ENCODE measurements at regions not wholly inside any gene's neighbourhood (a gene's known extent, or its start where the extent isn't known, plus 50 kb on each side); places are given as distances from the start of the nearest gene placed in this dataset.

DNA sequence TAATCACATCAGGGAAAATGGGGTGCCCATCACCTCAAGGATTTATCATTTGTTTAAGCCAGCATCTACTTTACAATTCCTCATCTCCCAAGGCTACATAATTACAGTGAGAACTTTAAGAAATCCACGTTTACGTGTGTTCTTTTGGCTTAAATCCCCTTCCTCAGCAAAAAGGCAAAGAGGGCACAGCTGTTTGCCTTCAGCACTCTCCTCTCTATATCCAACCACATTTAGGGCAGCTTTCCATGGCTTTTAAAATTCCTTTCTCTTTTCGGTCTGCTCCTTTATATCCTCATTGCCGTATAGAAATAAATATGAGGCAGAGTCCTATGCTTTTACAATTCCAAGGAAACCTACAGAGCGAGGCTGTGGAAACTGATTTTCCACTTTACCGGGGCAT, 175.9 kb downstream of the EMP1 start:
- no peaks in the 10 kb centered on the region for H3K9me3 ChIP-seq (replicated peaks; ENCODE audit: control insufficient read depth, insufficient read depth, low read length)
- H3K9ac ChIP-seq (ENCODE audit: control insufficient read depth, insufficient read depth, low read length), result no peak overlapping the region
- ChIA-PET CTCF (interaction anchor here (1.7 to 3.1 kb wide), 3 partner anchors 9 to 162 kb away, joined by 4 to 22 read pairs (median 10); no protein-coding TSS in a partner anchor), RAD21 (ENCODE audit: unreplicated experiment) (no interaction called here), POLR2A (no interaction called here), SMC1A (ENCODE audit: uncharacterized antibody, unreplicated experiment) (interaction anchor here (1.3 kb wide), 1 partner anchor 100 kb away, joined by 4 read pairs; no protein-coding TSS in a partner anchor)
- no peaks in the 10 kb centered on the region for H4K20me1 ChIP-seq (ENCODE audit: control insufficient read depth, insufficient read depth)
- no peaks in the 10 kb centered on the region for H3K4me1 ChIP-seq (ENCODE audit: control insufficient read depth, insufficient read depth, low read length)
- FAIRE-seq (no peak), ATAC-seq (no peak), DNase-seq (ENCODE audit: low read depth, low spot score) (no peak)
- BruUV-seq (replicated peaks), result no TSS peak
- H3K36me3 ChIP-seq (ENCODE audit: control insufficient read depth in 2 of 2, insufficient read depth in 2 of 2, low read length in 1 of 2), result no peaks in the 10 kb centered on the region
- intact Hi-C loops (cut with micrococcal nuclease; ENCODE audit: unreplicated experiment) (no loop called here), in situ Hi-C loops (cut with MboI) (no loop called here)
- no peaks in the 10 kb centered on the region for H3K79me2 ChIP-seq (ENCODE audit: control insufficient read depth, insufficient read depth, low read length)
- WGBS (ENCODE audit: insufficient coverage, insufficient replicate concordance, low lambda C conversion rate, missing lambda C conversion rate), result 31% methylated on average over 6 of the region's 6 CpGs
- H3K27ac ChIP-seq (ENCODE audit: control insufficient read depth, insufficient read depth), result no peak overlapping the region
- H3K4me3 ChIP-seq, result no peak overlapping the region
- no peak overlapping the region for H2AFZ ChIP-seq (ENCODE audit: control insufficient read depth, low read depth, low read length)
- H3K4me2 ChIP-seq (ENCODE audit: control insufficient read depth, insufficient read depth), result no peak overlapping the region
- no peaks in the 10 kb centered on the region for H3K27me3 ChIP-seq (replicated peaks in 1 of 2; ENCODE audit: control insufficient read depth in 2 of 2, insufficient read depth in 2 of 2, low read length in 1 of 2)
- TF ChIP-seq NFIC (IDR thresholded peaks at IDR 0.05; ENCODE audit: low read depth, low read length), result no peak
- TF ChIP-seq EP300 (IDR thresholded peaks at IDR 0.05; ENCODE audit: borderline replicate concordance in 1 of 2, control insufficient read depth in 1 of 2, low read depth in 2 of 2, low read length in 2 of 2), result no peak
- TF ChIP-seq ZBTB4 (CRISPR knock-in tag; IDR thresholded peaks at IDR 0.05), result no peak
- TF ChIP-seq IRF5 (IDR thresholded peaks at IDR 0.05; ENCODE audit: borderline replicate concordance), result no peak
- TF ChIP-seq IRF3 (IDR thresholded peaks at IDR 0.05), result no peak
- TF ChIP-seq ZNF207 (IDR thresholded peaks at IDR 0.05; ENCODE audit: borderline replicate concordance), result no peak
- no peak for TF ChIP-seq ZNF24 (IDR thresholded peaks at IDR 0.05)
- TF ChIP-seq HDAC2 (IDR thresholded peaks at IDR 0.05), result no peak
- TF ChIP-seq SMAD5 (IDR thresholded peaks at IDR 0.05; ENCODE audit: low read depth), result no peak
- TF ChIP-seq JUND (IDR thresholded peaks at IDR 0.05; ENCODE audit: low read depth, low read length), result no peak
- no peak for TF ChIP-seq TCF3 (IDR thresholded peaks at IDR 0.05; ENCODE audit: borderline replicate concordance, insufficient read depth, low read depth, low read length)
- no peak for TF ChIP-seq E2F8 (IDR thresholded peaks at IDR 0.05; ENCODE audit: low read depth, partially characterized antibody)
- no peak for TF ChIP-seq SRF (IDR thresholded peaks at IDR 0.05; ENCODE audit: low read depth in 2 of 2, low read length in 2 of 2)
- no peak for TF ChIP-seq HSF1 (IDR thresholded peaks at IDR 0.05; ENCODE audit: low read depth, low read length)
- TF ChIP-seq IKZF2 (IDR thresholded peaks at IDR 0.05), result no peak

Measured in GM12878 (cell line).